ENCODE measurements at regions not wholly inside any gene's neighbourhood (a gene's known extent, or its start where the extent isn't known, plus 50 kb on each side); places are given as distances from the start of the nearest gene placed in this dataset.

DNA sequence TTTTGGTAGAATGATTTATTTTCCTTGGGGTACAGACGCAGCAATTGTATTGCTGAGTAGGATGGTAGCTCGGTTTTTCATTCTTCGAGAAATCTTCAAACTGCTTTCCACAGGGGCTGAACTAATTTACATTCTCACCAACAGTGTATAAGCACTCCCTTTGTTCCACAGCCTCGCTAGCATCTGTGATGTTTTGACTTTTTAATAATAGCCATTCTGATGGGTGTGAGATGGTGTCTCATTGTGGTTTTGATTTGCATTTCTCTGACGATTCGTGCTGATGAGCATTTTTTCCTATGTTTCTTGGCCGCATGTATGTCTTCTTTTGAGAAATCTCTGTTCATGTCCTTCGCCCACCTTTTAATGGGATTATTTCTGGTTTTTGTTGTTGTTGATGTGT is 54.8 kb upstream of the UQCRFS1 start:
- TF ChIP-seq, protein P1, sequence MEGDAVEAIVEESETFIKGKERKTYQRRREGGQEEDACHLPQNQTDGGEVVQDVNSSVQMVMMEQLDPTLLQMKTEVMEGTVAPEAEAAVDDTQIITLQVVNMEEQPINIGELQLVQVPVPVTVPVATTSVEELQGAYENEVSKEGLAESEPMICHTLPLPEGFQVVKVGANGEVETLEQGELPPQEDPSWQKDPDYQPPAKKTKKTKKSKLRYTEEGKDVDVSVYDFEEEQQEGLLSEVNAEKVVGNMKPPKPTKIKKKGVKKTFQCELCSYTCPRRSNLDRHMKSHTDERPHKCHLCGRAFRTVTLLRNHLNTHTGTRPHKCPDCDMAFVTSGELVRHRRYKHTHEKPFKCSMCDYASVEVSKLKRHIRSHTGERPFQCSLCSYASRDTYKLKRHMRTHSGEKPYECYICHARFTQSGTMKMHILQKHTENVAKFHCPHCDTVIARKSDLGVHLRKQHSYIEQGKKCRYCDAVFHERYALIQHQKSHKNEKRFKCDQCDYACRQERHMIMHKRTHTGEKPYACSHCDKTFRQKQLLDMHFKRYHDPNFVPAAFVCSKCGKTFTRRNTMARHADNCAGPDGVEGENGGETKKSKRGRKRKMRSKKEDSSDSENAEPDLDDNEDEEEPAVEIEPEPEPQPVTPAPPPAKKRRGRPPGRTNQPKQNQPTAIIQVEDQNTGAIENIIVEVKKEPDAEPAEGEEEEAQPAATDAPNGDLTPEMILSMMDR (IDR thresholded peaks at IDR 0.05): no peak
- H3K27ac ChIP-seq: no peak overlapping the region
- H3K4me3 ChIP-seq: no peak overlapping the region
- H3K4me1 ChIP-seq: no peaks in the 10 kb centered on the region
- no peaks in the 10 kb centered on the region for H3K9me3 ChIP-seq
- H3K27me3 ChIP-seq: no peaks in the 10 kb centered on the region
- ATAC-seq: no peak
- H3K36me3 ChIP-seq: no peaks in the 10 kb centered on the region
- WGBS, 2 donors: 50 to 71% methylated on average over 8 of the region's 8 CpGs
- intact Hi-C loops (cut with DNase I): no loop called here
- DNase-seq: no peak
- FAIRE-seq: no peak

DNA sequence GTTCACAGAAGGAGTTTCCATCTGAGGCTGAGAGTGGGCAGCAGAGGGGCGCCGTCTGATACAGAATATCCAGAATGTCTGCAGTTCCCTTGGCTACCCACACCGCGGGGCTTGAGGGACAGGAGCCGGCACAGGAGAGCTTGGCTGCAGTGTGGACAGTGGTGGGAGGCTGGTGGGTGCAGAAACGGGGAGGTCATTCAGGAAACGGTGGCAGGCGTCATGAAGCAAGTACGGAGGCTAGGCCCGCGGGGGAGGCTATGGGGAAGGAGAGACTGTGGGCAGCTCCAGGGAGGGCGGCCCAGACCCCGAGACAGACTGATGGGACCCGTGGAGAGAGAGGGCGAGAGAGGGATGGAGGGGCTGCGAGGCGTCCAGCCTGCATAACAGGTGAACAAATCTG is 55.2 kb upstream of the UQCRFS1 start:
- DNase-seq (no peak), FAIRE-seq (no peak), ATAC-seq (no peak)
- 59 to 61% methylated on average over 15 to 17 of the region's 17 CpGs for WGBS, 2 donors
- no peaks in the 10 kb centered on the region for H3K9me3 ChIP-seq
- TF ChIP-seq, protein P1 (IDR thresholded peaks at IDR 0.05): no peak
- H3K36me3 ChIP-seq: no peaks in the 10 kb centered on the region
- H3K4me1 ChIP-seq: no peaks in the 10 kb centered on the region
- no peak overlapping the region for H3K4me3 ChIP-seq
- H3K27ac ChIP-seq: no peak overlapping the region
- no peaks in the 10 kb centered on the region for H3K27me3 ChIP-seq
- intact Hi-C loops (cut with DNase I): no loop called here

DNA sequence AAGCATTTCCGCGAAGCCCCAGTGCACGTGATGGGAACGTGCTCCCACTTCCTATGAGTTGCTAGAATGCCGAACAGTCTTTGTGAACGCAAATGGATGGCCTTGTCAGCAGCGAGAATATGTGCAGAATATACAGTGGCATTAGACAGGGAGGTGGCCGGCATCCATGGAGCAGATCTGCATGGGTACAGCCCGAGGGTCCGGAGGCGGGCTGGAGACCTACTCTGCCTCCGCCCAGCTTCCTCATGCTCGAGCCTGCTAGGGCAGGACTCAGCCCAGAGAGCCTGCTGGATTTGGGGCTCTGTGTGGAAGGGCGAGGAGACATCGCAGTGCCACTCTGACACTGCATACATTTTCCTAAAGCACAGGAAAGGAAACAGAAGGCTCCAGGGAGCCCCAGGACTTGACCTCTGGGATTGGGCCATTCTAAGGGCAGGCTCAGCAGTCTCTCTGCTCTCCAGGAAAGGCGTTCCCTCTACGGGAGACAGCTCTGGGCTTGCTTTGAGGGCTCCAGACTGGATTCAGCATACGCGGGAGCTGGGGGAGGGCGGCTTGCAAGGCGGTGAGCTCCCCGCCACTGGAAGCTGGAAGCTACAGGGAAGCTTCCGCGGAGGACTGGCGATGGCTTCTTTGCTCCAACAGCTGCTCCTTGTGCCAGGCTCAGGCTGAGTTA is 55.9 kb upstream of the UQCRFS1 start:
- ATAC-seq (no peak), DNase-seq (no peak), FAIRE-seq (no peak)
- H3K36me3 ChIP-seq: no peaks in the 10 kb centered on the region
- no peaks in the 10 kb centered on the region for H3K4me1 ChIP-seq
- H3K4me3 ChIP-seq: no peak overlapping the region
- TF ChIP-seq, protein P1 (IDR thresholded peaks at IDR 0.05): no peak
- H3K27ac ChIP-seq: no peak overlapping the region
- 43 to 44% methylated on average over 25 of the region's 25 CpGs for WGBS, 2 donors
- intact Hi-C loops (cut with DNase I): no loop called here
- H3K27me3 ChIP-seq: peaks cover 0 to 3% (median 0%) of the 10 kb centered on the region in 4 donors
- no peaks in the 10 kb centered on the region for H3K9me3 ChIP-seq

DNA sequence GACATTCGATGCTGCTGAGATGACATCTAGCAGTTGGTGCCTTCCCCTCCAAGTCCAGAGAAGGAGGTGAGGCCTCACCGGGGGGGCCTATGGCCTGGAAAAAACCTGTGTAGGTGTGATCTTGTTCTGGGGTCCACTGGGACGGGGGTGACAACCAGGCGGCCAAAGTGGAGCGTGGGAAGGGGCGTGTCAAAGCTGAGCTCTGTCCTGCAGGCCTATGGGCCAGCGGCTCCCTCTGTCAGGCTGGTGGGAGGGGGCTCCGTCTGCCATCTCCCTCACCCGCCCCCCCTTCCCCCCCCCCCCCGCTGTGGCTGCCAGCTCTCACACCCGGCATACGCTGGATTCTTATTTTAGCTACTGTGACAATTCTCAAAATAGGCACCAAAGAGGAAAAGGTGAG is 56.7 kb upstream of the UQCRFS1 start:
- no peaks in the 10 kb centered on the region for H3K36me3 ChIP-seq
- H3K27me3 ChIP-seq: peaks cover 0 to 7% (median 0%) of the 10 kb centered on the region in 4 donors
- FAIRE-seq: no peak

DNA sequence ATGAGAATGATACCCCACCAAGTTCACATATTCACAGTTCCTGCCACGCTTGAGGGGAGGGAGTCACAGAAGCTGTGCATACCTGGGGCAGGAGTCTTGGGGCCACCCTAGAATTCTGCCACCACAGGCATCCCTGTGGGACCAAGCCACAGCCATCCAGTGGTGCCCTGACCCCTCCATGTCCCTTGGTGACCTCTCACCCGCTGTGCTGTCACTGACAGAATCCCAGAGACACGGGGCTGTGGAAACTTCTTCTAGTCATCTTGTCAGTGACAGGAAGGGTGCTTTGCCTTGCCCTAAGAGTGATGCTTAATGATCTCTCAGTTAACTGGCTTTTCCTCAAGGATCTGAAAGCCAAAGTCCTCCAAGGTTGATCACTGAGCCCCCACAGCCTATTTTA is 58.4 kb upstream of the UQCRFS1 start:
- Histone ChIP-seq H3K27me3 (peaks cover 0 to 7% (median 0%) of the 10 kb centered on the region in 4 donors), H3K4me1 (no peaks in the 10 kb centered on the region), H3K4me3 (no peak overlapping the region), H3K27ac (no peak overlapping the region), H3K9me3 (no peaks in the 10 kb centered on the region), H3K36me3 (no peaks in the 10 kb centered on the region)
- no peak for ATAC-seq
- TF ChIP-seq, protein P1 (IDR thresholded peaks at IDR 0.05): no peak
- WGBS, 2 donors: 65 to 80% methylated on average over 3 of the region's 3 CpGs
- no peak for FAIRE-seq
- no peak for DNase-seq
- intact Hi-C loops (cut with DNase I): no loop called here

More for the DNA sequence above, 56.7 kb upstream of the UQCRFS1 start:
- intact Hi-C loops (cut with DNase I): no loop called here
- TF ChIP-seq, protein P1 (IDR thresholded peaks at IDR 0.05): no peak
- no peak overlapping the region for H3K4me3 ChIP-seq
- H3K27ac ChIP-seq: no peak overlapping the region
- H3K4me1 ChIP-seq: no peaks in the 10 kb centered on the region
- H3K9me3 ChIP-seq: no peaks in the 10 kb centered on the region
- no peak for ATAC-seq
- DNase-seq: no peak
- WGBS, 2 donors: 43 to 65% methylated on average over 10 of the region's 12 CpGs

Measured in pancreas (tissue), 10 donors.